ENCODE measurements at regions not wholly inside any gene's neighbourhood (a gene's known extent, or its start where the extent isn't known, plus 50 kb on each side); places are given as distances from the start of the nearest gene placed in this dataset.

DNA sequence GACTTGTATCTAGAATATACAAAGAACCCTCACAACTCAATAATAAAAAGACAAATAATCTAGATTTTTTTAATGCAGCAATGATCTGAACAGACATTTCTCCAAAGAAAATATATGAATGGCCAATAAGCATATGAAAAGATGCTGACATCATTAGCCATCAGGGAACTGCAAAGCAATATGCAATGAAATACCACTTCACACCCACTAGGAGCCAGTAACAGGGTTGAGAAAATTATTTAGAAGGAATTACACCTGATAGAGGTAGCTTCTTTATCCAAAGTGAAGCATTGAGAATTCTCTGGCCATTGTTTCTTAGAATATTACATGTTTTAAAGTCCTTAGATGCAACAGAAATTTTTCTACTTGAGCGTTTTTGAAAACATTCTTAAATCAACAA lies 316.9 kb downstream of the KCNN2 start:
- CTCF ChIA-PET: no interaction called here
- H3K4me2 ChIP-seq (ENCODE audit: control insufficient read depth, insufficient read depth): no peak overlapping the region
- RAD21 ChIA-PET (ENCODE audit: unreplicated experiment): no interaction called here
- no peaks in the 10 kb centered on the region for H3K9me3 ChIP-seq (replicated peaks; ENCODE audit: control insufficient read depth, insufficient read depth, low read length)
- in situ Hi-C loops (cut with MboI): no loop called here
- H3K9ac ChIP-seq (ENCODE audit: control insufficient read depth, insufficient read depth, low read length): no peak overlapping the region
- SMC1A ChIA-PET (ENCODE audit: uncharacterized antibody, unreplicated experiment): no interaction called here
- H3K27me3 ChIP-seq (replicated peaks in 1 of 2; ENCODE audit: control insufficient read depth in 2 of 2, insufficient read depth in 2 of 2, low read length in 1 of 2): no peaks in the 10 kb centered on the region
- ATAC-seq: no peak
- BruUV-seq (replicated peaks): no TSS peak
- no peak overlapping the region for H3K4me3 ChIP-seq
- POLR2A ChIA-PET: no interaction called here
- intact Hi-C loops (cut with micrococcal nuclease; ENCODE audit: unreplicated experiment): no loop called here
- no peaks in the 10 kb centered on the region for H3K79me2 ChIP-seq (ENCODE audit: control insufficient read depth, insufficient read depth, low read length)
- DNase-seq (ENCODE audit: low read depth, low spot score): no peak
- whole genome bisulfite sequencing (ENCODE audit: insufficient coverage, insufficient replicate concordance, low lambda C conversion rate, missing lambda C conversion rate): 3% methylated on average over 1 of the region's 1 CpG
- H3K4me1 ChIP-seq (ENCODE audit: control insufficient read depth, insufficient read depth, low read length): no peaks in the 10 kb centered on the region
- no peak overlapping the region for H2AFZ ChIP-seq (ENCODE audit: control insufficient read depth, low read depth, low read length)
- H4K20me1 ChIP-seq (ENCODE audit: control insufficient read depth, insufficient read depth): no peaks in the 10 kb centered on the region
- TF ChIP-seq NR2F1 (conservative IDR thresholded peaks at IDR 0.05): no peak
- TF ChIP-seq, protein P1, sequence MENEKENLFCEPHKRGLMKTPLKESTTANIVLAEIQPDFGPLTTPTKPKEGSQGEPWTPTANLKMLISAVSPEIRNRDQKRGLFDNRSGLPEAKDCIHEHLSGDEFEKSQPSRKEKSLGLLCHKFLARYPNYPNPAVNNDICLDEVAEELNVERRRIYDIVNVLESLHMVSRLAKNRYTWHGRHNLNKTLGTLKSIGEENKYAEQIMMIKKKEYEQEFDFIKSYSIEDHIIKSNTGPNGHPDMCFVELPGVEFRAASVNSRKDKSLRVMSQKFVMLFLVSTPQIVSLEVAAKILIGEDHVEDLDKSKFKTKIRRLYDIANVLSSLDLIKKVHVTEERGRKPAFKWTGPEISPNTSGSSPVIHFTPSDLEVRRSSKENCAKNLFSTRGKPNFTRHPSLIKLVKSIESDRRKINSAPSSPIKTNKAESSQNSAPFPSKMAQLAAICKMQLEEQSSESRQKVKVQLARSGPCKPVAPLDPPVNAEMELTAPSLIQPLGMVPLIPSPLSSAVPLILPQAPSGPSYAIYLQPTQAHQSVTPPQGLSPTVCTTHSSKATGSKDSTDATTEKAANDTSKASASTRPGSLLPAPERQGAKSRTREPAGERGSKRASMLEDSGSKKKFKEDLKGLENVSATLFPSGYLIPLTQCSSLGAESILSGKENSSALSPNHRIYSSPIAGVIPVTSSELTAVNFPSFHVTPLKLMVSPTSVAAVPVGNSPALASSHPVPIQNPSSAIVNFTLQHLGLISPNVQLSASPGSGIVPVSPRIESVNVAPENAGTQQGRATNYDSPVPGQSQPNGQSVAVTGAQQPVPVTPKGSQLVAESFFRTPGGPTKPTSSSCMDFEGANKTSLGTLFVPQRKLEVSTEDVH (IDR thresholded peaks at IDR 0.05; ENCODE audit: low read depth, partially characterized antibody): no peak
- TF ChIP-seq, protein P2, sequence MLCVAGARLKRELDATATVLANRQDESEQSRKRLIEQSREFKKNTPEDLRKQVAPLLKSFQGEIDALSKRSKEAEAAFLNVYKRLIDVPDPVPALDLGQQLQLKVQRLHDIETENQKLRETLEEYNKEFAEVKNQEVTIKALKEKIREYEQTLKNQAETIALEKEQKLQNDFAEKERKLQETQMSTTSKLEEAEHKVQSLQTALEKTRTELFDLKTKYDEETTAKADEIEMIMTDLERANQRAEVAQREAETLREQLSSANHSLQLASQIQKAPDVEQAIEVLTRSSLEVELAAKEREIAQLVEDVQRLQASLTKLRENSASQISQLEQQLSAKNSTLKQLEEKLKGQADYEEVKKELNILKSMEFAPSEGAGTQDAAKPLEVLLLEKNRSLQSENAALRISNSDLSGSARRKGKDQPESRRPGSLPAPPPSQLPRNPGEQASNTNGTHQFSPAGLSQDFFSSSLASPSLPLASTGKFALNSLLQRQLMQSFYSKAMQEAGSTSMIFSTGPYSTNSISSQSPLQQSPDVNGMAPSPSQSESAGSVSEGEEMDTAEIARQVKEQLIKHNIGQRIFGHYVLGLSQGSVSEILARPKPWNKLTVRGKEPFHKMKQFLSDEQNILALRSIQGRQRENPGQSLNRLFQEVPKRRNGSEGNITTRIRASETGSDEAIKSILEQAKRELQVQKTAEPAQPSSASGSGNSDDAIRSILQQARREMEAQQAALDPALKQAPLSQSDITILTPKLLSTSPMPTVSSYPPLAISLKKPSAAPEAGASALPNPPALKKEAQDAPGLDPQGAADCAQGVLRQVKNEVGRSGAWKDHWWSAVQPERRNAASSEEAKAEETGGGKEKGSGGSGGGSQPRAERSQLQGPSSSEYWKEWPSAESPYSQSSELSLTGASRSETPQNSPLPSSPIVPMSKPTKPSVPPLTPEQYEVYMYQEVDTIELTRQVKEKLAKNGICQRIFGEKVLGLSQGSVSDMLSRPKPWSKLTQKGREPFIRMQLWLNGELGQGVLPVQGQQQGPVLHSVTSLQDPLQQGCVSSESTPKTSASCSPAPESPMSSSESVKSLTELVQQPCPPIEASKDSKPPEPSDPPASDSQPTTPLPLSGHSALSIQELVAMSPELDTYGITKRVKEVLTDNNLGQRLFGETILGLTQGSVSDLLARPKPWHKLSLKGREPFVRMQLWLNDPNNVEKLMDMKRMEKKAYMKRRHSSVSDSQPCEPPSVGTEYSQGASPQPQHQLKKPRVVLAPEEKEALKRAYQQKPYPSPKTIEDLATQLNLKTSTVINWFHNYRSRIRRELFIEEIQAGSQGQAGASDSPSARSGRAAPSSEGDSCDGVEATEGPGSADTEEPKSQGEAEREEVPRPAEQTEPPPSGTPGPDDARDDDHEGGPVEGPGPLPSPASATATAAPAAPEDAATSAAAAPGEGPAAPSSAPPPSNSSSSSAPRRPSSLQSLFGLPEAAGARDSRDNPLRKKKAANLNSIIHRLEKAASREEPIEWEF (IDR thresholded peaks at IDR 0.05; ENCODE audit: insufficient replicate concordance, low read depth, low read length): no peak
- TF ChIP-seq, protein P3, sequence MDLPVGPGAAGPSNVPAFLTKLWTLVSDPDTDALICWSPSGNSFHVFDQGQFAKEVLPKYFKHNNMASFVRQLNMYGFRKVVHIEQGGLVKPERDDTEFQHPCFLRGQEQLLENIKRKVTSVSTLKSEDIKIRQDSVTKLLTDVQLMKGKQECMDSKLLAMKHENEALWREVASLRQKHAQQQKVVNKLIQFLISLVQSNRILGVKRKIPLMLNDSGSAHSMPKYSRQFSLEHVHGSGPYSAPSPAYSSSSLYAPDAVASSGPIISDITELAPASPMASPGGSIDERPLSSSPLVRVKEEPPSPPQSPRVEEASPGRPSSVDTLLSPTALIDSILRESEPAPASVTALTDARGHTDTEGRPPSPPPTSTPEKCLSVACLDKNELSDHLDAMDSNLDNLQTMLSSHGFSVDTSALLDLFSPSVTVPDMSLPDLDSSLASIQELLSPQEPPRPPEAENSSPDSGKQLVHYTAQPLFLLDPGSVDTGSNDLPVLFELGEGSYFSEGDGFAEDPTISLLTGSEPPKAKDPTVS (IDR thresholded peaks at IDR 0.05; ENCODE audit: low read depth, low read length): no peak
- TF ChIP-seq FOXM1 (IDR thresholded peaks at IDR 0.05; ENCODE audit: low read depth, low read length): no peak
- TF ChIP-seq RFX5 (IDR thresholded peaks at IDR 0.05; ENCODE audit: low read depth, low read length): no peak
- no peak for TF ChIP-seq TCF7 (IDR thresholded peaks at IDR 0.05; ENCODE audit: borderline replicate concordance)
- TF ChIP-seq RBBP5 (conservative IDR thresholded peaks at IDR 0.05): no peak
- no peak for TF ChIP-seq CHD2 (IDR thresholded peaks at IDR 0.05; ENCODE audit: borderline replicate concordance, low read depth, low read length)
- TF ChIP-seq DPF2 (IDR thresholded peaks at IDR 0.05): no peak
- TF ChIP-seq NFYB (IDR thresholded peaks at IDR 0.05; ENCODE audit: insufficient read depth, low read depth, low read length): no peak
- no peak for TF ChIP-seq MYC (IDR thresholded peaks at IDR 0.05; ENCODE audit: insufficient read depth, insufficient read length, insufficient replicate concordance, low read length, severe bottlenecking)
- no peak for TF ChIP-seq JUND (IDR thresholded peaks at IDR 0.05; ENCODE audit: low read depth, low read length)
- no peak for TF ChIP-seq POLR2A (IDR thresholded peaks at IDR 0.05; ENCODE audit: low read depth, low read length)
- no peak for TF ChIP-seq CBFB (IDR thresholded peaks at IDR 0.05; ENCODE audit: low read depth)
- TF ChIP-seq NFIC (IDR thresholded peaks at IDR 0.05; ENCODE audit: low read depth, low read length): no peak
- TF ChIP-seq SREBF2 (IDR thresholded peaks at IDR 0.05; ENCODE audit: low read length): no peak
- H3K36me3 ChIP-seq (ENCODE audit: control insufficient read depth in 2 of 2, insufficient read depth in 2 of 2, low read length in 1 of 2): no peaks in the 10 kb centered on the region
- FAIRE-seq: no peak
- no peak overlapping the region for H3K27ac ChIP-seq (ENCODE audit: control insufficient read depth, insufficient read depth)
